ENCODE measurements at regions not wholly inside any gene's neighbourhood (a gene's known extent, or its start where the extent isn't known, plus 50 kb on each side); places are given as distances from the start of the nearest gene placed in this dataset.

- TF ChIP-seq, protein P1, sequence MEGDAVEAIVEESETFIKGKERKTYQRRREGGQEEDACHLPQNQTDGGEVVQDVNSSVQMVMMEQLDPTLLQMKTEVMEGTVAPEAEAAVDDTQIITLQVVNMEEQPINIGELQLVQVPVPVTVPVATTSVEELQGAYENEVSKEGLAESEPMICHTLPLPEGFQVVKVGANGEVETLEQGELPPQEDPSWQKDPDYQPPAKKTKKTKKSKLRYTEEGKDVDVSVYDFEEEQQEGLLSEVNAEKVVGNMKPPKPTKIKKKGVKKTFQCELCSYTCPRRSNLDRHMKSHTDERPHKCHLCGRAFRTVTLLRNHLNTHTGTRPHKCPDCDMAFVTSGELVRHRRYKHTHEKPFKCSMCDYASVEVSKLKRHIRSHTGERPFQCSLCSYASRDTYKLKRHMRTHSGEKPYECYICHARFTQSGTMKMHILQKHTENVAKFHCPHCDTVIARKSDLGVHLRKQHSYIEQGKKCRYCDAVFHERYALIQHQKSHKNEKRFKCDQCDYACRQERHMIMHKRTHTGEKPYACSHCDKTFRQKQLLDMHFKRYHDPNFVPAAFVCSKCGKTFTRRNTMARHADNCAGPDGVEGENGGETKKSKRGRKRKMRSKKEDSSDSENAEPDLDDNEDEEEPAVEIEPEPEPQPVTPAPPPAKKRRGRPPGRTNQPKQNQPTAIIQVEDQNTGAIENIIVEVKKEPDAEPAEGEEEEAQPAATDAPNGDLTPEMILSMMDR (IDR thresholded peaks at IDR 0.05; ENCODE audit: insufficient read depth, low read length, poor library complexity, severe bottlenecking), result no peak
- no peak for TF ChIP-seq EZH2phosphoT487 (conservative IDR thresholded peaks at IDR 0.05; ENCODE audit: low read length)
Observed at GRCh38 chr6:154614101-154614500, 103.6 kb upstream of the CNKSR3 start.
